DMS79 treated with DMSO at 0.1 percent for 48 hours (cell line): ENCODE measurements at regions not wholly inside any gene's neighbourhood (a gene's known extent, or its start where the extent isn't known, plus 50 kb on each side); places are given as distances from the start of the nearest gene placed in this dataset.
"Not testable (repeated sequence)": the region's sequence is repeated elsewhere in the genome, so short reads cannot be mapped to it uniquely, and the experiment has no call there.

ENCODE experiments used
- DNase-seq: peaks from one replicate; lab custom pipeline; 2025; lab: John Stamatoyannopoulos, UW

GRCh38 chr12:17695495-17695894, 394.5 kb downstream of the RERGL start:
- no peak for DNase-seq

- DNase-seq: no peak
Observed at GRCh38 chr12:17691369-17691768, 398.6 kb downstream of the RERGL start.

GRCh38 chr12:17680220-17680619, 409.8 kb downstream of the RERGL start:
- DNase-seq: no peak

- no peak for DNase-seq
Observed at GRCh38 chr12:17666641-17667324, 423.2 kb downstream of the RERGL start.

GRCh38 chr12:17665839-17666238, 424.2 kb downstream of the RERGL start:
- no peak for DNase-seq

GRCh38 chr12:17661250-17661649, 428.7 kb downstream of the RERGL start:
- no peak for DNase-seq

- no peak for DNase-seq
Observed at GRCh38 chr12:17652436-17652835, 437.6 kb downstream of the RERGL start.

- DNase-seq: no peak
Observed at GRCh38 chr12:17642340-17642650, 447.7 kb downstream of the RERGL start.

GRCh38 chr12:17640615-17641014, 449.4 kb downstream of the RERGL start:
- DNase-seq: no peak

GRCh38 chr12:17618831-17619230, 471.2 kb downstream of the RERGL start:
- no peak for DNase-seq

- no peak for DNase-seq
Observed at GRCh38 chr12:17609701-17610100, 480.3 kb downstream of the RERGL start.

- peak; percentile 16 for DNase-seq
Observed at GRCh38 chr12:17609153-17609552, 480.8 kb downstream of the RERGL start.

- no peak for DNase-seq
Observed at GRCh38 chr12:17595111-17595510, 494.9 kb downstream of the RERGL start.

- DNase-seq: no peak
Observed at GRCh38 chr12:17593715-17594406, 496.1 kb downstream of the RERGL start.

GRCh38 chr12:17592472-17592871, 497.5 kb downstream of the RERGL start:
- DNase-seq: no peak

GRCh38 chr12:17591005-17591681, 498.9 kb downstream of the RERGL start:
- DNase-seq: no peak

GRCh38 chr12:17588968-17589367, 501.0 kb downstream of the RERGL start:
- no peak for DNase-seq

GRCh38 chr12:17579205-17580026, 510.6 kb downstream of the RERGL start:
- no peak for DNase-seq

GRCh38 chr12:17577405-17577804, 512.6 kb downstream of the RERGL start:
- DNase-seq: no peak

GRCh38 chr12:17572250-17572649, 517.7 kb downstream of the RERGL start:
- no peak for DNase-seq

GRCh38 chr12:17571047-17571446, 518.9 kb downstream of the RERGL start:
- no peak for DNase-seq

GRCh38 chr12:17564630-17565029, 525.4 kb downstream of the RERGL start:
- not testable (repeated sequence) for DNase-seq
